HFF-Myc (cell line): ENCODE measurements at regions not wholly inside any gene's neighbourhood (a gene's known extent, or its start where the extent isn't known, plus 50 kb on each side); places are given as distances from the start of the nearest gene placed in this dataset.

Experiments
- DNase-seq: peaks from one replicate; pipeline ENCODE4 v3.0.0-alpha.2; 2011; ENCODE audit warnings: low read depth; ENCODE audit errors: extremely low read depth
- H3K4me3 ChIP-seq: replicated peaks from 2 replicates; pipeline ENCODE4 v1.5.1; 2011; ENCODE audit warnings: low read depth, mild to moderate bottlenecking, control low read depth, low read length
- CTCF ChIP-seq: IDR thresholded peaks from 2 replicates; pipeline ENCODE4 v1.5.1; 2012; ENCODE audit warnings: mild to moderate bottlenecking, low read depth, low read length, control low read depth; ENCODE audit errors: missing control alignments

GRCh38 chr5:147154809-147155208, 80.0 kb upstream of the STK32A start:
- H3K4me3 ChIP-seq: no peak overlapping the region
- no peak for DNase-seq
- TF ChIP-seq CTCF: no peak

- no peak for TF ChIP-seq CTCF
- no peak overlapping the region for H3K4me3 ChIP-seq
- no peak for DNase-seq
These were observed 78.8 kb upstream of the STK32A start for GRCh38 chr5:147156012-147156411.

GRCh38 chr5:147160902-147161700, 73.7 kb upstream of the STK32A start:
- H3K4me3 ChIP-seq: no peak overlapping the region
- no peak for DNase-seq
- no peak for TF ChIP-seq CTCF

- no peak for TF ChIP-seq CTCF
- no peak overlapping the region for H3K4me3 ChIP-seq
- DNase-seq: no peak
These were observed 72.1 kb upstream of the STK32A start for GRCh38 chr5:147162740-147163139.

- no peak overlapping the region for H3K4me3 ChIP-seq
- TF ChIP-seq CTCF: no peak
- no peak for DNase-seq
These were observed 67.3 kb upstream of the STK32A start for GRCh38 chr5:147167529-147167928.

- H3K4me3 ChIP-seq: no peak overlapping the region
- DNase-seq: no peak
- no peak for TF ChIP-seq CTCF
These were observed 66.1 kb upstream of the STK32A start for GRCh38 chr5:147168578-147169327.

GRCh38 chr5:147169399-147169798, 65.4 kb upstream of the STK32A start:
- no peak for DNase-seq
- no peak for TF ChIP-seq CTCF

More at GRCh38 chr5:147169399-147169798, 65.4 kb upstream of the STK32A start:
- H3K4me3 ChIP-seq: no peak overlapping the region
